ENCODE measurements at regions not wholly inside any gene's neighbourhood (a gene's known extent, or its start where the extent isn't known, plus 50 kb on each side); places are given as distances from the start of the nearest gene placed in this dataset.

GRCh38 chr6:125499535-125499934 is 197.8 kb upstream of the HDDC2 start:
- DNase-seq: no peak

- DNase-seq: no peak
Observed at GRCh38 chr6:125503181-125503580, 201.4 kb upstream of the HDDC2 start.

GRCh38 chr6:125507987-125508655 is 206.4 kb upstream of the HDDC2 start:
- peak; percentile 31 for DNase-seq

- DNase-seq: no peak
Observed at GRCh38 chr6:125508793-125509192, 207.0 kb upstream of the HDDC2 start.

GRCh38 chr6:125509477-125509876 is 207.7 kb upstream of the HDDC2 start:
- DNase-seq: no peak

GRCh38 chr6:125510405-125510804 is 208.6 kb upstream of the HDDC2 start:
- DNase-seq: no peak

GRCh38 chr6:125511809-125512396 is 210.1 kb upstream of the HDDC2 start:
- peak; percentile 83 for DNase-seq

GRCh38 chr6:125512621-125513020 is 210.9 kb upstream of the HDDC2 start:
- no peak for DNase-seq

GRCh38 chr6:125513978-125514377 is 212.2 kb upstream of the HDDC2 start:
- DNase-seq: no peak

GRCh38 chr6:125516644-125517043 is 214.9 kb upstream of the HDDC2 start:
- DNase-seq: no peak

- DNase-seq: no peak
Observed at GRCh38 chr6:125519367-125519766, 217.6 kb upstream of the HDDC2 start.

GRCh38 chr6:125524356-125524755 is 222.6 kb upstream of the HDDC2 start:
- no peak for DNase-seq

- no peak for DNase-seq
Observed at GRCh38 chr6:125526007-125526720, 223.3 kb upstream of the HEY2 start.

GRCh38 chr6:125528621-125529041 is 220.8 kb upstream of the HEY2 start:
- no peak for DNase-seq

- DNase-seq: no peak
Observed at GRCh38 chr6:125529061-125529460, 220.4 kb upstream of the HEY2 start.

- no peak for DNase-seq
Observed at GRCh38 chr6:125533710-125534397, 215.6 kb upstream of the HEY2 start.

GRCh38 chr6:125534430-125535263 is 214.8 kb upstream of the HEY2 start:
- no peak for DNase-seq

GRCh38 chr6:125537090-125537489 is 212.3 kb upstream of the HEY2 start:
- no peak for DNase-seq

GRCh38 chr6:125539892-125540291 is 209.5 kb upstream of the HEY2 start:
- DNase-seq: no peak

- DNase-seq: no peak
Observed at GRCh38 chr6:125544819-125545218, 204.6 kb upstream of the HEY2 start.

- no peak for DNase-seq
Observed at GRCh38 chr6:125546841-125547251, 202.6 kb upstream of the HEY2 start.

- DNase-seq: no peak
Observed at GRCh38 chr6:125547381-125547780, 202.1 kb upstream of the HEY2 start.

Data from NCI-H226 (cell line).